WTC11 (cell line): ENCODE measurements at regions not wholly inside any gene's neighbourhood (a gene's known extent, or its start where the extent isn't known, plus 50 kb on each side); places are given as distances from the start of the nearest gene placed in this dataset.

Experiments used
- ATAC-seq: fragments of 200-7000 bp; cut with Tn5 transposase; 2 replicates; pipeline ENCODE4 v1.10.0; 2021; ENCODE audit warnings: mild to moderate bottlenecking, moderate library complexity
- CTCF ChIA-PET: fragments of 300-600 bp; sonication (Branson Sonifier 250); formaldehyde crosslinking; loops from one replicate; lab custom pipeline; 2021; ENCODE audit warnings: antibody characterized with exemption; lab: Charles Lee
- POLR2A ChIA-PET: fragments of 350-600 bp; sonication (Branson Sonifier 250); formaldehyde crosslinking; loops from one replicate; lab custom pipeline; 2021; ENCODE audit warnings: antibody characterized with exemption; lab: Charles Lee
- DNase-seq: peaks from one replicate; pipeline ENCODE4 v3.0.0; 2021; ENCODE audit warnings: low spot score
- H3K27ac Mint-ChIP-seq: 2 replicates; pipeline ENCODE4 v1.8.0; 2021; ENCODE audit warnings: mixed read lengths
- H3K27me3 Mint-ChIP-seq: 2 replicates; pipeline ENCODE4 v1.8.0; 2021; ENCODE audit warnings: low read depth, mild to moderate bottlenecking, moderate library complexity, mixed read lengths
- H3K36me3 Mint-ChIP-seq: 2 replicates; pipeline ENCODE4 v1.8.0; 2021; ENCODE audit warnings: mixed read lengths
- H3K4me1 Mint-ChIP-seq: 2 replicates; pipeline ENCODE4 v1.8.0; 2022; ENCODE audit warnings: mixed read lengths
- H3K4me3 Mint-ChIP-seq: 2 replicates; pipeline ENCODE4 v1.8.0; 2021; ENCODE audit warnings: mild to moderate bottlenecking, moderate library complexity, mixed read lengths
- H3K9me3 Mint-ChIP-seq: 2 replicates; pipeline ENCODE4 v1.8.0; 2021; ENCODE audit warnings: mixed read lengths
- CBFB ChIP-seq: sonication (generic); formaldehyde crosslinking; IDR thresholded peaks from 2 replicates; pipeline ENCODE4 v1.8.1; 2022; ENCODE audit warnings: mild to moderate bottlenecking, low read depth, missing genetic modification reagents
- E2F5 ChIP-seq: sonication (generic); formaldehyde crosslinking; IDR thresholded peaks from 2 replicates; pipeline ENCODE4 v1.8.1; 2022; ENCODE audit warnings: mild to moderate bottlenecking, moderate library complexity, missing genetic modification reagents
- ELF4 ChIP-seq: sonication (generic); formaldehyde crosslinking; IDR thresholded peaks from 2 replicates; pipeline ENCODE4 v1.8.1; 2022; ENCODE audit warnings: low read depth, mild to moderate bottlenecking, moderate library complexity, missing genetic modification reagents
- ETV6 ChIP-seq: sonication (generic); formaldehyde crosslinking; IDR thresholded peaks from 2 replicates; pipeline ENCODE4 v1.8.1; 2022; ENCODE audit warnings: mild to moderate bottlenecking, missing genetic modification reagents
- FOXJ3 ChIP-seq: sonication (generic); formaldehyde crosslinking; IDR thresholded peaks from 2 replicates; pipeline ENCODE4 v1.9.0; 2021; ENCODE audit warnings: missing genetic modification reagents, mild to moderate bottlenecking, borderline replicate concordance
- FOXK1 ChIP-seq: sonication (generic); formaldehyde crosslinking; IDR thresholded peaks from 2 replicates; pipeline ENCODE4 v1.8.0; 2022; ENCODE audit warnings: mild to moderate bottlenecking, moderate library complexity, missing genetic modification reagents
- FOXP1 ChIP-seq: sonication (generic); formaldehyde crosslinking; IDR thresholded peaks from 2 replicates; pipeline ENCODE4 v1.8.0; 2022; ENCODE audit warnings: missing genetic modification reagents, mild to moderate bottlenecking, moderate library complexity, borderline replicate concordance
- GABPB1 ChIP-seq: sonication (generic); formaldehyde crosslinking; IDR thresholded peaks from 2 replicates; pipeline ENCODE4 v1.8.1; 2023; ENCODE audit warnings: mild to moderate bottlenecking, missing genetic modification reagents
- PRRX2 ChIP-seq: fragments of 250-450 bp; sonication (Bioruptor Pico); IDR thresholded peaks from 2 replicates; pipeline ENCODE4 v1.8.0; 2021; ENCODE audit warnings: mild to moderate bottlenecking
- SMAD4 ChIP-seq: sonication (generic); formaldehyde crosslinking; IDR thresholded peaks from 2 replicates; pipeline ENCODE4 v1.8.0; 2022; ENCODE audit warnings: mild to moderate bottlenecking, missing genetic modification reagents
- SP1 ChIP-seq: sonication (generic); formaldehyde crosslinking; conservative IDR thresholded peaks from 2 replicates; pipeline ENCODE4 v1.8.1; 2022; ENCODE audit warnings: missing genetic modification reagents
- ZNF232 ChIP-seq: sonication (generic); formaldehyde crosslinking; IDR thresholded peaks from 2 replicates; pipeline ENCODE4 v1.8.0; 2022; ENCODE audit warnings: mild to moderate bottlenecking, missing genetic modification reagents
- ZNF317 ChIP-seq: sonication (generic); formaldehyde crosslinking; IDR thresholded peaks from 2 replicates; pipeline ENCODE4 v1.8.1; 2023; ENCODE audit warnings: low read depth, mild to moderate bottlenecking, moderate library complexity, missing genetic modification reagents, borderline replicate concordance
- ZNF671 ChIP-seq: fragments of 250-450 bp; sonication (Bioruptor Pico); IDR thresholded peaks from 2 replicates; pipeline ENCODE4 v1.8.0; 2021; ENCODE audit warnings: mild to moderate bottlenecking
- TF ChIP-seq, protein P1 (sequence below): sonication (generic); formaldehyde crosslinking; IDR thresholded peaks from 2 replicates; pipeline ENCODE4 v1.8.1; 2022; ENCODE audit warnings: missing genetic modification reagents, borderline replicate concordance
- TF ChIP-seq, protein P2 (sequence below): sonication (generic); formaldehyde crosslinking; IDR thresholded peaks from 2 replicates; pipeline ENCODE4 v1.8.0; 2022; ENCODE audit warnings: mild to moderate bottlenecking, missing genetic modification reagents
- TF ChIP-seq, protein P3 (sequence below): fragments of 250-450 bp; sonication (Bioruptor Pico); conservative IDR thresholded peaks from 2 replicates; pipeline ENCODE4 v1.9.0; 2021; ENCODE audit warnings: mild to moderate bottlenecking
- TF ChIP-seq, protein P4 (sequence below): sonication (generic); formaldehyde crosslinking; IDR thresholded peaks from 2 replicates; pipeline ENCODE4 v1.8.0; 2022; ENCODE audit warnings: missing genetic modification reagents
- TF ChIP-seq, protein P5 (sequence below): sonication (generic); formaldehyde crosslinking; IDR thresholded peaks from 2 replicates; pipeline ENCODE4 v1.8.1; 2022; ENCODE audit warnings: low read depth, mild to moderate bottlenecking, moderate library complexity, missing genetic modification reagents, borderline replicate concordance
- TF ChIP-seq, protein P6 (sequence below): sonication (generic); formaldehyde crosslinking; IDR thresholded peaks from 2 replicates; pipeline ENCODE4 v1.8.1; 2023; ENCODE audit warnings: mild to moderate bottlenecking, missing genetic modification reagents, moderate library complexity

- no peak for ATAC-seq
- ChIA-PET CTCF (interaction anchor here (1.3 kb wide), 1 partner anchor 15 kb away, joined by 4 read pairs; no protein-coding TSS in a partner anchor), POLR2A (no interaction called here)
- TF ChIP-seq GABPB1 (CRISPR knock-in tag) (no peak), CBFB (CRISPR knock-in tag) (no peak), PRRX2 (CRISPR knock-in tag) (no peak), ZNF232 (CRISPR knock-in tag) (no peak)
- TF ChIP-seq, protein P1, sequence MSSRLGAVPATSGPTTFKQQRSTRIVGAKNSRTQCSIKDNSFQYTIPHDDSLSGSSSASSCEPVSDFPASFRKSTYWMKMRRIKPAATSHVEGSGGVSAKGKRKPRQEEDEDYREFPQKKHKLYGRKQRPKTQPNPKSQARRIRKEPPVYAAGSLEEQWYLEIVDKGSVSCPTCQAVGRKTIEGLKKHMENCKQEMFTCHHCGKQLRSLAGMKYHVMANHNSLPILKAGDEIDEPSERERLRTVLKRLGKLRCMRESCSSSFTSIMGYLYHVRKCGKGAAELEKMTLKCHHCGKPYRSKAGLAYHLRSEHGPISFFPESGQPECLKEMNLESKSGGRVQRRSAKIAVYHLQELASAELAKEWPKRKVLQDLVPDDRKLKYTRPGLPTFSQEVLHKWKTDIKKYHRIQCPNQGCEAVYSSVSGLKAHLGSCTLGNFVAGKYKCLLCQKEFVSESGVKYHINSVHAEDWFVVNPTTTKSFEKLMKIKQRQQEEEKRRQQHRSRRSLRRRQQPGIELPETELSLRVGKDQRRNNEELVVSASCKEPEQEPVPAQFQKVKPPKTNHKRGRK (CRISPR knock-in tag), result no peak
- TF ChIP-seq, protein P2, sequence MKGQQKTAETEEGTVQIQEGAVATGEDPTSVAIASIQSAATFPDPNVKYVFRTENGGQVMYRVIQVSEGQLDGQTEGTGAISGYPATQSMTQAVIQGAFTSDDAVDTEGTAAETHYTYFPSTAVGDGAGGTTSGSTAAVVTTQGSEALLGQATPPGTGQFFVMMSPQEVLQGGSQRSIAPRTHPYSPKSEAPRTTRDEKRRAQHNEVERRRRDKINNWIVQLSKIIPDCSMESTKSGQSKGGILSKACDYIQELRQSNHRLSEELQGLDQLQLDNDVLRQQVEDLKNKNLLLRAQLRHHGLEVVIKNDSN (CRISPR knock-in tag), result no peak
- TF ChIP-seq, protein P3, sequence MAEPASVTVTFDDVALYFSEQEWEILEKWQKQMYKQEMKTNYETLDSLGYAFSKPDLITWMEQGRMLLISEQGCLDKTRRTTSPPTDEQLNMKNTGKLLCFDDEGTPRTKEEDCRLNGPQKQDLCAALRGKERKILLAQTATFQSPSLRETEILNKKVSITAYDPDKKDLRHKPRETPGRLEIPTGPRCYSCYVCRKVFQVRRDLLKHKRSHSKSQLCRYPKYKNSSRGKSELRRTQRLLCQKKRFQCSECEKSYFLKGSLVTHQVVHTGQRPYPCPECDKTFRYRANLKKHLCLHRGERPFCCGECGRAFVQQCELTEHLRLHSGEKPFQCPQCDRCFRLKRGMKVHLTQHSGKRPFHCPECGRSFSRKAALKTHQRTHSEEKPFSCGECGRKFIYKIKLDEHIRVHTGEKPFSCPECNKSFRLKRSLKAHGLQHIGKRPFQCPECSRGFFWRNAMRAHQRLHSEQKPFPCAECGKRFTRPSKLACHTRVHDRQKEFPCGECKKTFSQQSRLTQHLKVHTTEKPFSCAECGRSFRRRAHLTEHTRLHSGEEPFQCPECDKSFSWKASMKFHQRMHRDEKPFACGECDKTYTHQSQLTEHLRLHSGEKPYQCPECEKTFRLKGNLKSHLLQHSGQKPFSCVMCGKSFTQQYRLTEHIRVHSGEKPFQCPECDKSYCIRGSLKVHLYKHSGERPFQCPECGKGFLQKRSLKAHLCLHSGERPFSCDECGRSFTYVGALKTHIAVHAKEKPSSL (CRISPR knock-in tag), result no peak
- TF ChIP-seq, protein P4, sequence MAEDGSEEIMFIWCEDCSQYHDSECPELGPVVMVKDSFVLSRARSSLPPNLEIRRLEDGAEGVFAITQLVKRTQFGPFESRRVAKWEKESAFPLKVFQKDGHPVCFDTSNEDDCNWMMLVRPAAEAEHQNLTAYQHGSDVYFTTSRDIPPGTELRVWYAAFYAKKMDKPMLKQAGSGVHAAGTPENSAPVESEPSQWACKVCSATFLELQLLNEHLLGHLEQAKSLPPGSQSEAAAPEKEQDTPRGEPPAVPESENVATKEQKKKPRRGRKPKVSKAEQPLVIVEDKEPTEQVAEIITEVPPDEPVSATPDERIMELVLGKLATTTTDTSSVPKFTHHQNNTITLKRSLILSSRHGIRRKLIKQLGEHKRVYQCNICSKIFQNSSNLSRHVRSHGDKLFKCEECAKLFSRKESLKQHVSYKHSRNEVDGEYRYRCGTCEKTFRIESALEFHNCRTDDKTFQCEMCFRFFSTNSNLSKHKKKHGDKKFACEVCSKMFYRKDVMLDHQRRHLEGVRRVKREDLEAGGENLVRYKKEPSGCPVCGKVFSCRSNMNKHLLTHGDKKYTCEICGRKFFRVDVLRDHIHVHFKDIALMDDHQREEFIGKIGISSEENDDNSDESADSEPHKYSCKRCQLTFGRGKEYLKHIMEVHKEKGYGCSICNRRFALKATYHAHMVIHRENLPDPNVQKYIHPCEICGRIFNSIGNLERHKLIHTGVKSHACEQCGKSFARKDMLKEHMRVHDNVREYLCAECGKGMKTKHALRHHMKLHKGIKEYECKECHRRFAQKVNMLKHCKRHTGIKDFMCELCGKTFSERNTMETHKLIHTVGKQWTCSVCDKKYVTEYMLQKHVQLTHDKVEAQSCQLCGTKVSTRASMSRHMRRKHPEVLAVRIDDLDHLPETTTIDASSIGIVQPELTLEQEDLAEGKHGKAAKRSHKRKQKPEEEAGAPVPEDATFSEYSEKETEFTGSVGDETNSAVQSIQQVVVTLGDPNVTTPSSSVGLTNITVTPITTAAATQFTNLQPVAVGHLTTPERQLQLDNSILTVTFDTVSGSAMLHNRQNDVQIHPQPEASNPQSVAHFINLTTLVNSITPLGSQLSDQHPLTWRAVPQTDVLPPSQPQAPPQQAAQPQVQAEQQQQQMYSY (CRISPR knock-in tag), result no peak
- H3K9me3 Mint-ChIP-seq, result no peaks in the 10 kb centered on the region
- no peaks in the 10 kb centered on the region for H3K36me3 Mint-ChIP-seq
- DNase-seq, result no peak
- no peak overlapping the region for H3K4me3 Mint-ChIP-seq
- no peak overlapping the region for H3K27ac Mint-ChIP-seq
- peaks cover 9% of the 10 kb centered on the region for H3K4me1 Mint-ChIP-seq
- H3K27me3 Mint-ChIP-seq, result peaks cover 11% of the 10 kb centered on the region
These were observed 286.4 kb downstream of the ZEB1 start for GRCh38 chr10:31605426-31605825.

GRCh38 chr10:31604646-31605170 is 285.7 kb downstream of the ZEB1 start:
- Mint-ChIP-seq H3K36me3 (no peaks in the 10 kb centered on the region), H3K4me1 (peaks cover 9% of the 10 kb centered on the region), H3K27ac (no peak overlapping the region), H3K9me3 (no peaks in the 10 kb centered on the region), H3K27me3 (peaks cover 11% of the 10 kb centered on the region), H3K4me3 (peak overlapping the region; percentile 14; the same call in 1 of the 2 replicates)
- POLR2A ChIA-PET, result no interaction called here
- DNase-seq (no peak), ATAC-seq (no peak)
- CTCF ChIA-PET, result interaction anchor here (1.9 kb wide), 1 partner anchor 16 kb away, joined by 16 read pairs; no protein-coding TSS in a partner anchor
- TF ChIP-seq, protein P5, sequence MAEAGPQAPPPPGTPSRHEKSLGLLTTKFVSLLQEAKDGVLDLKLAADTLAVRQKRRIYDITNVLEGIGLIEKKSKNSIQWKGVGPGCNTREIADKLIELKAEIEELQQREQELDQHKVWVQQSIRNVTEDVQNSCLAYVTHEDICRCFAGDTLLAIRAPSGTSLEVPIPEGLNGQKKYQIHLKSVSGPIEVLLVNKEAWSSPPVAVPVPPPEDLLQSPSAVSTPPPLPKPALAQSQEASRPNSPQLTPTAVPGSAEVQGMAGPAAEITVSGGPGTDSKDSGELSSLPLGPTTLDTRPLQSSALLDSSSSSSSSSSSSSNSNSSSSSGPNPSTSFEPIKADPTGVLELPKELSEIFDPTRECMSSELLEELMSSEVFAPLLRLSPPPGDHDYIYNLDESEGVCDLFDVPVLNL (CRISPR knock-in tag), result no peak
- TF ChIP-seq ZNF317 (CRISPR knock-in tag), result no peak
- TF ChIP-seq FOXK1 (CRISPR knock-in tag), result no peak
- no peak for TF ChIP-seq ZNF671 (CRISPR knock-in tag)
- no peak for TF ChIP-seq CBFB (CRISPR knock-in tag)
- TF ChIP-seq, protein P6, sequence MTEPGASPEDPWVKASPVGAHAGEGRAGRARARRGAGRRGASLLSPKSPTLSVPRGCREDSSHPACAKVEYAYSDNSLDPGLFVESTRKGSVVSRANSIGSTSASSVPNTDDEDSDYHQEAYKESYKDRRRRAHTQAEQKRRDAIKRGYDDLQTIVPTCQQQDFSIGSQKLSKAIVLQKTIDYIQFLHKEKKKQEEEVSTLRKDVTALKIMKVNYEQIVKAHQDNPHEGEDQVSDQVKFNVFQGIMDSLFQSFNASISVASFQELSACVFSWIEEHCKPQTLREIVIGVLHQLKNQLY, result no peak
- no peak for TF ChIP-seq ETV6 (CRISPR knock-in tag)
- TF ChIP-seq SMAD4, result no peak
- TF ChIP-seq ELF4, result no peak
- no peak for TF ChIP-seq FOXP1
- no peak for TF ChIP-seq PRRX2 (CRISPR knock-in tag)
- no peak for TF ChIP-seq SP1 (CRISPR knock-in tag)
- TF ChIP-seq, protein P3 (CRISPR knock-in tag), result no peak
- TF ChIP-seq FOXJ3 (CRISPR knock-in tag), result no peak
- TF ChIP-seq E2F5 (CRISPR knock-in tag), result no peak
